Fibroblast of pulmonary artery (primary cell): ENCODE measurements at regions not wholly inside any gene's neighbourhood (a gene's known extent, or its start where the extent isn't known, plus 50 kb on each side); places are given as distances from the start of the nearest gene placed in this dataset.

Experiments used
- DNase-seq: peaks from one replicate; pipeline ENCODE4 v3.0.0-alpha.2; 2010; ENCODE audit warnings: low read depth
- H3K4me3 ChIP-seq: replicated peaks from 2 replicates; pipeline ENCODE4 v1.5.1; 2011; ENCODE audit warnings: low read depth, mild to moderate bottlenecking, control low read depth, low read length, moderate library complexity
- TF ChIP-seq, protein P1 (sequence below): IDR thresholded peaks from 2 replicates; pipeline ENCODE4 v1.5.1; 2011; ENCODE audit warnings: mild to moderate bottlenecking, control low read depth, low read length, inconsistent platforms; ENCODE audit errors: missing control alignments

DNA sequence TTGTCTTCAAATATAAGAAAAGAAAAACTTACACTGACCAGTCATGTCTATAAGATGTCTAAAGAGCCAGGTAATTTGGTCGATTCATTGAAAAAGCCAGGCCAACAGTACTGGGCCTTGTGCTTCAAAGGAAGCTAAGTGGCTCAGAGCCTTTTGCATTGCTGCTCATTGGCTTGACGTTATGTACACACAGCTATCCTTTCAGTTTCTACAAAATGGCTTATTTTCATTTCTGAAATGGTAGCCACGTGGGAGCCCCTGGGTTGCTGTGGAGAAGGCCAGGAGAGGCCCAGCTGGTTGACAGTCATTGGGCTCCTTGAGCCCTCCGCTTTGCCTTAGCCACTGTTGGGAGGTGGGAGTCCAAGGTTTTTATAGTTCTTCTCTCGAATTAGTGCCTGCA is 199.1 kb upstream of the CXorf66 start:
- H3K4me3 ChIP-seq, result no peak overlapping the region
- TF ChIP-seq, protein P1, sequence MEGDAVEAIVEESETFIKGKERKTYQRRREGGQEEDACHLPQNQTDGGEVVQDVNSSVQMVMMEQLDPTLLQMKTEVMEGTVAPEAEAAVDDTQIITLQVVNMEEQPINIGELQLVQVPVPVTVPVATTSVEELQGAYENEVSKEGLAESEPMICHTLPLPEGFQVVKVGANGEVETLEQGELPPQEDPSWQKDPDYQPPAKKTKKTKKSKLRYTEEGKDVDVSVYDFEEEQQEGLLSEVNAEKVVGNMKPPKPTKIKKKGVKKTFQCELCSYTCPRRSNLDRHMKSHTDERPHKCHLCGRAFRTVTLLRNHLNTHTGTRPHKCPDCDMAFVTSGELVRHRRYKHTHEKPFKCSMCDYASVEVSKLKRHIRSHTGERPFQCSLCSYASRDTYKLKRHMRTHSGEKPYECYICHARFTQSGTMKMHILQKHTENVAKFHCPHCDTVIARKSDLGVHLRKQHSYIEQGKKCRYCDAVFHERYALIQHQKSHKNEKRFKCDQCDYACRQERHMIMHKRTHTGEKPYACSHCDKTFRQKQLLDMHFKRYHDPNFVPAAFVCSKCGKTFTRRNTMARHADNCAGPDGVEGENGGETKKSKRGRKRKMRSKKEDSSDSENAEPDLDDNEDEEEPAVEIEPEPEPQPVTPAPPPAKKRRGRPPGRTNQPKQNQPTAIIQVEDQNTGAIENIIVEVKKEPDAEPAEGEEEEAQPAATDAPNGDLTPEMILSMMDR, result no peak
- no peak for DNase-seq

- H3K4me3 ChIP-seq, result no peak overlapping the region
- no peak for DNase-seq
- TF ChIP-seq, protein P1, result no peak
Measured at GRCh38 chrX:140163371-140164159, 198.2 kb upstream of the CXorf66 start.

DNA sequence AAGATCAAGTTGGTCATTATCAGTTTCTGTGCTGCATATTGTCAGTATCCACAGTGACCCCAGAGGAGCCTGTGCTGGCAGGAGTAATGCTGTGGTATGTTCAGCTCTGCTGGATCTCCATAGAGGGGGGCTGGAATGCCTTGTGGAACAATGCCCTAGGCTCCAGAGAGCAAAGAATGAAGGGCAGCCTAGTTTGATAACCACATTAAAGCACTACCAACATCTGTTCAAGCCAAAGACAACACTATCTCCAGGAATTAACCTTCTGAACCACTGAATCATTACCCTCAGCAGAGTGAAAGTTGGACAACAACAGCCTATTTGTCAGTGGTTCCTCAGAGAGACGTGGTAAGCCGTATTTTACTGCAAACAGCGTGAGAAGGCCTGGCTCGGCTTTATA is 192.3 kb upstream of the CXorf66 start:
- peak; percentile 53 for DNase-seq
- TF ChIP-seq, protein P1, result no peak
- H3K4me3 ChIP-seq, result no peak overlapping the region

DNA sequence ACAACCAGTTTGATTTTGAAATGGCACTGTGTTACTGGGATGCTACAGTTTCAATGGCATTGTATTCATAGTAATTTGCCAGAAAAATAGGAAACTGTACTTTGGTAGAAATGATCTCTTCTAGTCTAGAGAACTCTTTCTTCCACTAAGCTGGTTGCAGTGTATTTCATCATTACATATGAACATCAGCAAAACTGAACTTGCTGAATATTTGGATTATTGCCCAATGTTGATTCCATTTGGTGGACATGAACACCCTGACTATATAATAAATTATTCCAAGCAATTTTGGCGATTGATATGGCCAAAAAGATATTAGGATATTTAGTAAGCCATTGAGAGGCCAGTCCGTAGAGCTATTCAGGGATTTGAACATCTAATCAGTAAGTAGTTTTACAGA is 191.8 kb upstream of the CXorf66 start:
- no peak overlapping the region for H3K4me3 ChIP-seq
- DNase-seq, result peak; percentile 12
- TF ChIP-seq, protein P1, result no peak

DNA sequence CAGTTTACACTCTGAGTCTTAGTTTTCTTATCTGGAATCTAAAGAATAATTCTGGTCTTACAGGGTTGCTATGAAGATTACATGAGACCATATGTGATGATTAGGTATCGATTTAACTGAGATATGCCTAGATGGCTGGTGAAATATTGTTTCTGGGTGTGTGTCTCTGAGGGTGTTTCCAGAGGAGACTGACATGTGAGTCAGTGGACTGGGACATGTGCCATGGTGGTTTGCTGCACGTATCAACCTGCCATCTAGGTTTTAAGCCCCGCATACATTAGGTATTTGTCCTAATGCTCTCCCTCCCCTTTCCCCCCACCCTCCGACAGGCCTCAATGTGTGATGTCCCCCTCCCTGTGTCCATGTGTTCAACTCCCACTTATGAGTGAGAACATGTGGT is 186.0 kb upstream of the CXorf66 start:
- DNase-seq, result no peak
- TF ChIP-seq, protein P1, result no peak
- H3K4me3 ChIP-seq, result no peak overlapping the region

GRCh38 chrX:140149761-140150160 is 184.4 kb upstream of the CXorf66 start:
- no peak overlapping the region for H3K4me3 ChIP-seq
- no peak for DNase-seq
- TF ChIP-seq, protein P1, result no peak
